ENCODE measurements at regions not wholly inside any gene's neighbourhood (a gene's known extent, or its start where the extent isn't known, plus 50 kb on each side); places are given as distances from the start of the nearest gene placed in this dataset.
"Not testable (repeated sequence)": the region's sequence is repeated elsewhere in the genome, so short reads cannot be mapped to it uniquely, and the experiment has no call there.

- no peak for DNase-seq (ENCODE audit: low spot score)
These were observed 68.6 kb upstream of the KMT2C start for GRCh38 chr7:152504367-152504766.

- DNase-seq (ENCODE audit: low spot score), result no peak
These were observed 67.3 kb upstream of the KMT2C start for GRCh38 chr7:152502813-152503790.

- no peak for DNase-seq (ENCODE audit: low spot score)
These were observed 65.7 kb upstream of the KMT2C start for GRCh38 chr7:152501506-152501905.

DNA sequence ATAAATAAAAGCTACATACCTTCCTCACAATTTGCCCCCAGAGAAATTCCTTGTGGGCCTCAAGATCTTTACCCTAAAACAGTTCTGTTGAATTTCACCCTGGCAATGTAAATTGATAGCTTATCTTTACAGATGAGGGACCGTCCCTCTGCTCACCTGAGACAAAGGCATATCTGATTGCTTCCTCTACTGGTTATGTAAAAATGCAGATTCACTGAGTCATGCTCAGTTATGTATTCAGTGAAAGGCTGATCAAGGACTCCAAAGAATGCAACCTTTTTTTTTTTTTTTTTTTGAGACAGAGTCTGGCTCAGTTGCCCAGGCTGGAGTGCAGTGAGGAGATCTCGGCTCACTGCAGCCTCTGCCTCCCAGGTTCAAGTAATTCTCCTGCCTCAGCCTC is 64.2 kb upstream of the KMT2C start:
- not testable (repeated sequence) for DNase-seq (ENCODE audit: low spot score)

DNA sequence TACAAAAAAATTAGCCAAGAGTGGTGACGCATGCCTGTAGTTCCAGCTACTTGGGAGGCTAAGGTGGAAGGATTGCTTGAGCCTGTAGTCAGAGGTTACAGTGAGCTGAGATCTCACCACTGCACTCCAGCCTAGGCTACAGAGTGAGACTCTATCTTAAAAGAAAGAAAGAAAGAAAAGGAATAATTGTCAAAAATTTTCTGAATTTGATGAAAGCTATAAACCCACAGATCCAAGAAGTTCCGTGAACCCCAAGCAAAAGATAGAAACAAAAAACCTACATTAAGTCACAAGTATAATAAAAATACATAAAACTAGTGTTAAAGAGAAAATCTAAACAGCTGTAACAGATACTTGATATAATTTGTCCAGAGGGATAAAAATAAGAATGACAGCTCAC is 60.1 kb upstream of the KMT2C start:
- no peak for DNase-seq (ENCODE audit: low spot score)

DNA sequence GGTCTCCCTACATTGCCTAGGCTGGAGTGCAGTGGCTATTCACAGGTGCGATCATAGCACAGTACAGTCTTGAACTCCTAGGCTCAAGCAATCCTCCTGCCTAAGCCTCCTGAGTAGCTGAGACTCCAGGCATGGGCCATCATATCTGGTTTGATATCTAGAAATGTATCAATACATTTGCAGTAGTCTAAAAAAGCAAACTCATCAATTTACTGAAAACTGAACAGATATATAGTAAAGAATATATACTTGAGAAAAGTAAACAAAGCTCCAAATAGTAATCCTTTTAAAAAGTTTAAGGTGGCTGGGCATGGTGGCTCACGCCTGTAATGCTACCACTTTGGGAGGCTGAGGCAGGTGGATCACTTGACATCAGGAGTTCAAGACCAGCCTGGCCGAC is 57.1 kb upstream of the KMT2C start:
- no peak for DNase-seq (ENCODE audit: low spot score)

DNA sequence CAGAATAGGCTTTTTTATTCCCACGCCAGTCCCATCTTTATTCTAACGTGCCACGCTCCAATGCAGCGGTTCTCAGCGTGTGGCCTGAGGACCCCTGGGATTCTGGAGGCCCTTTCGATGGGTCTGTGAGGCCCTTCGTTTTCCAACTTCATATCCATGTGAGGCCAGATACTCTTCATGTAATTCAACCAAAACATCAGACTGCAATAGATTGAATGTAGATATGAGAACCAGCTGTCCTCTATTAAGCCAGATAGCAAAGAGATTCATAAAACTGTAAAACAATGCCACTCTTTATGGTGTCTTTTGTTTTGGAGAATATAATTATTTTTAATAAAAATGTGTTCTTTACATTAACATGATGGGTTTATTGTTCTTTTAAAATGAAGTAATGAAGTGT is 53.2 kb upstream of the KMT2C start:
- no peak for DNase-seq (ENCODE audit: low spot score)

GRCh38 chr7:152486968-152487367 is 51.2 kb upstream of the KMT2C start:
- no peak for DNase-seq (ENCODE audit: low spot score)

DNA sequence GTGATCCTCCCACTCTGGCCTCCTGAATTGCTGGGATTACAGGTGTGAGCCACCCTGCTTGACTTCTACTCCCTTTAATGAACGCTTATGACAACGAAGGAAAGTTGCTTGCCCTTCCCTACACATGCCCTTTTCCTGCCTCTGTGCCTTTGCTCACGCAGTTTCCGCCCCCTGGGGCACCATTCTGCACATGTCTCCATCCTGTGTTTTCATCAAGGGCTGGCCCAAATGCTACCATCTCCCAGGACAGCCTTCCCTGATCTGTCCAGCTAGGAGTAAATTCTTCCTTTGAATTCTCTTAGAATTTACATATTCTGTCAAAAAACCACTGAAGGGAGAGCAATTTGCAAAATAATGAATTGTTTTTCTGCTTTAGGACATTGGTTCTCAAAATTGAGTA is 50.0 kb upstream of the KMT2C start:
- no peak for DNase-seq (ENCODE audit: low spot score)

Measured in A172 (cell line).